Liver (tissue), 8 donors: ENCODE measurements at regions not wholly inside any gene's neighbourhood (a gene's known extent, or its start where the extent isn't known, plus 50 kb on each side); places are given as distances from the start of the nearest gene placed in this dataset.

Experiments
- DNase-seq: peaks from one replicate; pipeline ENCODE4 v3.0.0-alpha.2; 2017; ENCODE audit warnings: low spot score
- H3K27ac ChIP-seq, 2 donors: one replicate each; pipeline ENCODE4 v1.7.0; 2013; ENCODE audit warnings: inconsistent platforms in 2 of 2, low read length in 2 of 2, control low read depth in 1 of 2, low read depth in 1 of 2, mild to moderate bottlenecking in 1 of 2
- H3K27me3 ChIP-seq, 4 donors: one replicate each; pipeline versions ENCODE4 v1.6.1 to v1.7.0; 2013; ENCODE audit warnings: low read length in 3 of 4, inconsistent platforms in 1 of 4, mild to moderate bottlenecking in 1 of 4, moderate library complexity in 1 of 4; ENCODE audit not compliant: control insufficient read depth in 4 of 4, insufficient read depth in 4 of 4
- H3K36me3 ChIP-seq, 4 donors: one replicate each; pipeline versions ENCODE4 v1.6.1 to v1.7.0; 2013; ENCODE audit warnings: low read length in 3 of 4, mild to moderate bottlenecking in 3 of 4, low read depth in 1 of 4, moderate library complexity in 1 of 4; ENCODE audit not compliant: control insufficient read depth in 4 of 4, insufficient read depth in 3 of 4
- H3K4me1 ChIP-seq, 4 donors: one replicate each; pipeline versions ENCODE4 v1.6.1 to v1.7.0; 2013; ENCODE audit warnings: low read length in 3 of 4, mild to moderate bottlenecking in 3 of 4, moderate library complexity in 1 of 4; ENCODE audit not compliant: control insufficient read depth in 4 of 4, insufficient read depth in 4 of 4
- H3K4me3 ChIP-seq, 3 donors: one replicate each; pipeline versions ENCODE4 v1.6.1 to v1.7.0; 2013; ENCODE audit warnings: low read length in 3 of 3, control low read depth in 1 of 3, low read depth in 1 of 3, mild to moderate bottlenecking in 1 of 3
- H3K9ac ChIP-seq, 2 donors: one replicate each; pipeline ENCODE4 v1.7.0; 2013; ENCODE audit warnings: low read length in 2 of 2, mild to moderate bottlenecking in 2 of 2, moderate library complexity in 2 of 2, control low read depth in 1 of 2, low read depth in 1 of 2
- H3K9me3 ChIP-seq, 4 donors: one replicate each; pipeline versions ENCODE4 v1.6.1 to v1.7.0; 2013; ENCODE audit warnings: low read length in 3 of 4; ENCODE audit not compliant: control insufficient read depth in 4 of 4
- ATF3 ChIP-seq: IDR thresholded peaks from 2 replicates; pipeline ENCODE4 v1.6.1; 2016; ENCODE audit warnings: antibody characterized with exemption
- CTCF ChIP-seq: fragments of 150-350 bp; IDR thresholded peaks from 2 replicates; pipeline ENCODE4 v1.5.1; 2017; ENCODE audit warnings: improper control_type of control experiment, low read depth, low read length; ENCODE audit not compliant: missing input control
- EGR1 ChIP-seq, 2 donors: IDR thresholded peaks; 2 replicates each; pipeline ENCODE4 v1.6.1; 2016 to 2018; ENCODE audit warnings: antibody characterized with exemption in 2 of 2, low read depth in 2 of 2
- FOXA1 ChIP-seq: IDR thresholded peaks from 2 replicates; pipeline ENCODE4 v1.6.1; 2016; ENCODE audit warnings: antibody characterized with exemption
- FOXA2 ChIP-seq: IDR thresholded peaks from 2 replicates; pipeline ENCODE4 v1.6.1; 2016; ENCODE audit warnings: antibody characterized with exemption
- GABPA ChIP-seq, 2 donors: IDR thresholded peaks in 1 of 2; conservative IDR thresholded peaks in 1 of 2; 2 replicates each; pipeline ENCODE4 v1.6.1; 2016; ENCODE audit warnings: antibody characterized with exemption in 2 of 2, mild to moderate bottlenecking in 1 of 2, moderate library complexity in 1 of 2
- HNF4A ChIP-seq, 2 donors: conservative IDR thresholded peaks; 2 replicates each; pipeline ENCODE4 v1.6.1; 2016; ENCODE audit warnings: antibody characterized with exemption in 2 of 2, mild to moderate bottlenecking in 2 of 2
- HNF4G ChIP-seq: IDR thresholded peaks from 2 replicates; pipeline ENCODE4 v1.6.1; 2016; ENCODE audit warnings: antibody characterized with exemption
- JUND ChIP-seq, 2 donors: IDR thresholded peaks; 2 replicates each; pipeline ENCODE4 v1.6.1; 2016; ENCODE audit warnings: antibody characterized with exemption in 2 of 2
- MAX ChIP-seq: IDR thresholded peaks from 2 replicates; pipeline ENCODE4 v1.6.1; 2016; ENCODE audit warnings: antibody characterized with exemption
- NR2F2 ChIP-seq: IDR thresholded peaks from 2 replicates; pipeline ENCODE4 v1.6.1; 2016; ENCODE audit warnings: antibody characterized with exemption
- RAD21 ChIP-seq, 2 donors: IDR thresholded peaks; 2 replicates each; pipeline ENCODE4 v1.6.1; 2016; ENCODE audit warnings: antibody characterized with exemption in 2 of 2, mild to moderate bottlenecking in 2 of 2
- REST ChIP-seq: IDR thresholded peaks from 2 replicates; pipeline ENCODE4 v1.6.1; 2016; ENCODE audit warnings: antibody characterized with exemption, mild to moderate bottlenecking
- RXRA ChIP-seq, 2 donors: IDR thresholded peaks; 2 replicates each; pipeline ENCODE4 v1.6.1; 2017 to 2018; ENCODE audit warnings: antibody characterized with exemption in 2 of 2, mild to moderate bottlenecking in 1 of 2
- SP1 ChIP-seq: IDR thresholded peaks from 2 replicates; pipeline ENCODE4 v1.6.1; 2018; ENCODE audit warnings: antibody characterized with exemption, mild to moderate bottlenecking
- TAF1 ChIP-seq: conservative IDR thresholded peaks from 2 replicates; pipeline ENCODE4 v1.6.1; 2016; ENCODE audit warnings: antibody characterized with exemption, mild to moderate bottlenecking
- YY1 ChIP-seq: IDR thresholded peaks from 2 replicates; pipeline ENCODE4 v1.6.1; 2016; ENCODE audit warnings: antibody characterized with exemption, mild to moderate bottlenecking
- ZBTB33 ChIP-seq: IDR thresholded peaks from 2 replicates; pipeline ENCODE4 v1.6.1; 2016; ENCODE audit warnings: antibody characterized with exemption
- WGBS: extraction: QIAGEN DNeasy Blood & Tissue Kit; methylation state at CpG from one replicate; pipeline ENCODE4 v1.1.7; 2013; 5-methylcytosine and 5-hydroxymethylcytosine counted together
- donor health status: healthy.
- donor health status: healthy.
- donor health status: healthy.
- donor health status: healthy.
- donor health status: healthy.

GRCh38 chr19:30648866-30649862 lies 277.0 kb downstream of the ZNF536 start:
- no peak for DNase-seq
- 65% methylated on average over 12 of the region's 12 CpGs for WGBS

More at GRCh38 chr19:30648866-30649862, 277.0 kb downstream of the ZNF536 start:
- H3K9ac ChIP-seq: no peak overlapping the region
- H3K9me3 ChIP-seq: no peaks in the 10 kb centered on the region
- no peaks in the 10 kb centered on the region for H3K36me3 ChIP-seq
- H3K4me1 ChIP-seq: no peaks in the 10 kb centered on the region
- TF ChIP-seq REST: no peak
- TF ChIP-seq MAX: no peak
- TF ChIP-seq RXRA (IDR thresholded peaks at IDR 0.05): no peak
- no peak for TF ChIP-seq TAF1
- TF ChIP-seq HNF4G: no peak
- no peak for TF ChIP-seq ZBTB33
- TF ChIP-seq CTCF: no peak
- no peak for TF ChIP-seq RAD21 (IDR thresholded peaks at IDR 0.05)
- TF ChIP-seq FOXA1: no peak
- no peak for TF ChIP-seq SP1
- TF ChIP-seq HNF4A (conservative IDR thresholded peaks at IDR 0.05): no peak
- TF ChIP-seq GABPA (IDR thresholded peaks at IDR 0.05 in 1 of 2, conservative IDR thresholded peaks at IDR 0.05 in 1 of 2): no peak
- no peak for TF ChIP-seq JUND (IDR thresholded peaks at IDR 0.05)
- no peak for TF ChIP-seq EGR1 (IDR thresholded peaks at IDR 0.05; ENCODE audit: low read depth in 2 of 2)
- TF ChIP-seq ATF3: no peak
- no peak for TF ChIP-seq YY1
- no peak for TF ChIP-seq FOXA2
- no peak for TF ChIP-seq NR2F2
- no peak overlapping the region for H3K4me3 ChIP-seq
- H3K27me3 ChIP-seq: peaks cover 0 to 3% (median 1%) of the 10 kb centered on the region in 4 donors
- H3K27ac ChIP-seq: no peak overlapping the region
